OCI-LY1 (cell line): ENCODE measurements at regions not wholly inside any gene's neighbourhood (a gene's known extent, or its start where the extent isn't known, plus 50 kb on each side); places are given as distances from the start of the nearest gene placed in this dataset.
"Not testable (repeated sequence)": the region's sequence is repeated elsewhere in the genome, so short reads cannot be mapped to it uniquely, and the experiment has no call there.

Experiments
- H2AFZ ChIP-seq: fragments of 200-600 bp; sonication (generic), shearing (Covaris generic); 2 replicates; pipeline ENCODE4 v1.6.0; 2014; ENCODE audit warnings: antibody characterized with exemption, mild to moderate bottlenecking, low read length
- H3F3A ChIP-seq: fragments of 200-600 bp; sonication (generic), shearing (Covaris generic); 2 replicates; pipeline ENCODE4 v1.6.0; 2014; ENCODE audit warnings: mild to moderate bottlenecking, antibody characterized with exemption, low read length, moderate library complexity; ENCODE audit not compliant: insufficient read depth
- H3K27ac ChIP-seq: fragments of 200-600 bp; sonication (generic); 2 replicates; pipeline ENCODE4 v1.5.1; 2014; ENCODE audit warnings: low read length, mixed run types, mild to moderate bottlenecking, low read depth; ENCODE audit not compliant: poor library complexity, severe bottlenecking
- H3K27me3 ChIP-seq: fragments of 200-600 bp; sonication (generic); 2 replicates; pipeline ENCODE4 v1.6.0; 2014; ENCODE audit warnings: antibody characterized with exemption, mild to moderate bottlenecking, low read length, moderate library complexity; ENCODE audit not compliant: insufficient read depth
- H3K36me3 ChIP-seq: fragments of 200-600 bp; sonication (generic); 2 replicates; pipeline ENCODE4 v1.6.1; 2014; ENCODE audit warnings: mild to moderate bottlenecking, antibody characterized with exemption, low read length, moderate library complexity, mixed read lengths; ENCODE audit not compliant: insufficient read depth
- H3K4me1 ChIP-seq: fragments of 200-600 bp; sonication (generic); 2 replicates; pipeline ENCODE4 v1.5.1; 2014; ENCODE audit warnings: mild to moderate bottlenecking, low read length, moderate library complexity; ENCODE audit not compliant: insufficient read depth, severe bottlenecking
- H3K4me2 ChIP-seq: fragments of 200-600 bp; sonication (generic), shearing (Covaris generic); 2 replicates; pipeline ENCODE4 v1.6.1; 2014; ENCODE audit warnings: low read length
- H3K4me3 ChIP-seq: fragments of 200-600 bp; sonication (generic); 2 replicates; pipeline ENCODE4 v1.5.1; 2014; ENCODE audit warnings: low read length, low read depth, mild to moderate bottlenecking, mixed read lengths; ENCODE audit not compliant: poor library complexity, severe bottlenecking
- H3K79me2 ChIP-seq: fragments of 200-600 bp; shearing (Covaris generic); 2 replicates; pipeline ENCODE4 v1.6.1; 2016; ENCODE audit warnings: mixed run types, low read length, mixed read lengths; ENCODE audit not compliant: insufficient read depth
- H3K9ac ChIP-seq: fragments of 200-600 bp; sonication (generic), shearing (Covaris generic); 2 replicates; pipeline ENCODE4 v1.6.1; 2014; ENCODE audit warnings: mild to moderate bottlenecking, low read length, mixed read lengths
- H3K9me2 ChIP-seq: fragments of 200-600 bp; sonication (generic), shearing (Covaris generic); 2 replicates; pipeline ENCODE4 v1.6.1; 2014; ENCODE audit warnings: low read depth, mild to moderate bottlenecking, low read length, mixed read lengths
- H3K9me3 ChIP-seq: fragments of 200-600 bp; shearing (Covaris generic); 2 replicates; pipeline ENCODE4 v1.6.1; 2014; ENCODE audit warnings: low read length, mixed read lengths
- H4K20me1 ChIP-seq: fragments of 200-600 bp; sonication (generic), shearing (Covaris generic); 2 replicates; pipeline ENCODE4 v1.6.0; 2016; ENCODE audit warnings: mild to moderate bottlenecking, low read length; ENCODE audit not compliant: insufficient read depth
- CTCF ChIP-seq: fragments of 200-600 bp; sonication (generic), shearing (Covaris generic); IDR thresholded peaks from 2 replicates; pipeline ENCODE4 v1.5.1; 2017; ENCODE audit warnings: mild to moderate bottlenecking, antibody characterized with exemption, low read length, moderate library complexity, mixed read lengths
- EZH2 ChIP-seq: fragments of 200-600 bp; sonication (generic), shearing (Covaris generic); IDR thresholded peaks from 2 replicates; pipeline ENCODE4 v1.8.0; 2017; ENCODE audit warnings: borderline replicate concordance, mixed run types, mild to moderate bottlenecking, antibody characterized with exemption, low read length, moderate library complexity, mixed read lengths

DNA sequence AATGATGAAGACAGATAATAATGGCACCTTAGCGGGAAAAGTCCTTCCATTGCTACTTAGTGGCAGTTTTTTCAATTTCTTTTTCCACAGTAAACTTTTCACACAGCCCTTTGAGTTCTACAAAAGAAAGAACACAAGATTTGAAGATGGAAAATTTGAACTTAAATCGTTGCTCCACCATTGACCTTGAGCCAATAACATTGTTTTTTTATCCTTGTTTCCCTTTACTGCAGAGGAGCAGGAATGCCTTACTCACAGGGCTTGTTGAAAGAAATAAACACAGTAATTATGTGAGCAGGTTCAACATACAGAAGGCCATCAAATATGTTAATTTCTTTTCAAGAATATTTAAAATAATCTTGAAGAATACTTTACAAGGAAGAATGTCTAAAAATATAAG lies 181.5 kb upstream of the KRR1 start:
- Histone ChIP-seq H3F3A (no peaks in the 10 kb centered on the region), H3K9me2 (no peaks in the 10 kb centered on the region)

GRCh38 chr12:75690296-75690955 lies 179.0 kb upstream of the KRR1 start:
- Histone ChIP-seq H3K27ac (no peak overlapping the region), H2AFZ (no peak overlapping the region), H3K9ac (no peak overlapping the region)

More for the DNA sequence above, 181.5 kb upstream of the KRR1 start:
- Histone ChIP-seq H3K27me3 (no peaks in the 10 kb centered on the region), H3K4me3 (no peak overlapping the region), H3K36me3 (no peaks in the 10 kb centered on the region), H4K20me1 (no peaks in the 10 kb centered on the region), H3K9ac (no peak overlapping the region), H3K27ac (no peak overlapping the region), H3K9me3 (no peaks in the 10 kb centered on the region), H3K4me2 (no peak overlapping the region), H2AFZ (no peak overlapping the region), H3K4me1 (no peaks in the 10 kb centered on the region), H3K79me2 (no peaks in the 10 kb centered on the region)
- TF ChIP-seq EZH2 = no peak
- no peak for TF ChIP-seq CTCF

GRCh38 chr12:75686233-75686632 lies 174.8 kb upstream of the KRR1 start:
- not testable (repeated sequence) for H3K9me3 ChIP-seq, H3K4me2 ChIP-seq, H3F3A ChIP-seq, H3K36me3 ChIP-seq, H3K27me3 ChIP-seq, H3K9me2 ChIP-seq, H2AFZ ChIP-seq, H3K79me2 ChIP-seq, H3K9ac ChIP-seq, H4K20me1 ChIP-seq, H3K4me3 ChIP-seq, H3K4me1 ChIP-seq, H3K27ac ChIP-seq

More at GRCh38 chr12:75690296-75690955, 179.0 kb upstream of the KRR1 start:
- Histone ChIP-seq H3K27me3 (no peaks in the 10 kb centered on the region), H3K9me3 (no peaks in the 10 kb centered on the region), H3K79me2 (no peaks in the 10 kb centered on the region), H3K36me3 (no peaks in the 10 kb centered on the region), H3F3A (no peaks in the 10 kb centered on the region), H4K20me1 (no peaks in the 10 kb centered on the region), H3K4me2 (no peak overlapping the region), H3K4me3 (no peak overlapping the region), H3K9me2 (no peaks in the 10 kb centered on the region), H3K4me1 (no peaks in the 10 kb centered on the region)
- TF ChIP-seq CTCF (no peak), EZH2 (no peak)

DNA sequence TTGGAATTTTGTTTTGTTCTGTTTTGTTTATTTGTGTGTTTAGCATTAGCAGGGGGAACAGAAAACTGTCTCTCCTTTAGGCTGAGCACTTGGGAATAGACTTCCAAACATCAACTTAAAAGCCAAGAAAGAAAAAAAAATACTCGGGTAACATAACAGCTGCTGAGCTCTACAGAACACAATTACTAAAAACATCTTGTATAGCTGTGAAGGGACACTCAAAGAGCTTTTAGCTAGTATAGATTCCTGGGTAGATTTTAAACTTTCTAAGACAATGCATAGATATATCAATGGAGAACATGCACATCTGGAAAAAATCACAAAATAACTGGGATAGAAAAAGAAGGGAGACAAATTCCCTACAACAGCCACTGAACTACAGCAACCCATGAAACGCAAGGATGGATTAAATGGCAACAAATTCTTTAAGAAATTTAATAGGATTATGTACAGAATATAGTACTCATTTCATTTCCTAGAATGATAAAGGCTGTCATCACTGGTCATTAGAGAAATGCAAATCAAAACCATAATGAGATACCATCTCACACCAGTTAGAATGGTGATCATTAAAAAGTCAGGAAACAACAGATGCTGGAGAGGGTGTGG lies 174.3 kb upstream of the KRR1 start:
- H3K4me2 ChIP-seq = no peak overlapping the region
- H3K4me3 ChIP-seq = no peak overlapping the region
- H3K9me2 ChIP-seq = no peaks in the 10 kb centered on the region
- no peak for TF ChIP-seq CTCF
- TF ChIP-seq EZH2 = no peak
- H3K36me3 ChIP-seq = no peaks in the 10 kb centered on the region
- H3K27ac ChIP-seq = no peak overlapping the region
- no peaks in the 10 kb centered on the region for H3K4me1 ChIP-seq
- no peaks in the 10 kb centered on the region for H3F3A ChIP-seq
- H2AFZ ChIP-seq = no peak overlapping the region
- H3K9me3 ChIP-seq = no peaks in the 10 kb centered on the region
- H4K20me1 ChIP-seq = no peaks in the 10 kb centered on the region
- no peaks in the 10 kb centered on the region for H3K27me3 ChIP-seq
- H3K79me2 ChIP-seq = no peaks in the 10 kb centered on the region
- no peak overlapping the region for H3K9ac ChIP-seq
